HEK293 (cell line): ENCODE measurements at regions not wholly inside any gene's neighbourhood (a gene's known extent, or its start where the extent isn't known, plus 50 kb on each side); places are given as distances from the start of the nearest gene placed in this dataset.

Experiments used
- CTCF ChIA-PET: fragments of 350-600 bp; formaldehyde crosslinking; extraction: SDS; loops from one replicate; lab custom pipeline; 2021; ENCODE audit warnings: antibody characterized with exemption; lab: Yijun Ruan, JAX
- POLR2A ChIA-PET: fragments of 300-600 bp; formaldehyde crosslinking; extraction: SDS; loops from one replicate; lab custom pipeline; 2020; ENCODE audit warnings: antibody characterized with exemption, inconsistent platforms; lab: Yijun Ruan, JAX
- H3K27ac ChIP-seq: fragments of 200-500 bp; sonication (Bioruptor generic); 2 replicates; pipeline ENCODE4 v1.5.1; 2014; ENCODE audit warnings: low read depth, low read length, control low read depth, inconsistent platforms; ENCODE audit errors: extremely low read depth
- H3K36me3 ChIP-seq, 2 experiments: fragments of 200-500 bp in 1 of 2; sonication (Bioruptor generic) in 1 of 2; 1 replicate in 1 of 2; 2 replicates in 1 of 2; pipeline ENCODE4 v1.5.1; 2014 to 2017; ENCODE audit warnings: inconsistent platforms in 2 of 2, low read length in 2 of 2; ENCODE audit not compliant: control insufficient read depth in 2 of 2, insufficient read depth in 1 of 2
- H3K4me1 ChIP-seq: fragments of 200-500 bp; sonication (Bioruptor generic); 2 replicates; pipeline ENCODE4 v1.5.1; 2014; ENCODE audit warnings: mild to moderate bottlenecking, low read length, inconsistent platforms; ENCODE audit not compliant: control insufficient read depth, insufficient read depth
- H3K4me3 ChIP-seq: 2 replicates; pipeline ENCODE4 v1.5.1; 2011; ENCODE audit warnings: low read depth, mild to moderate bottlenecking, control low read depth, low read length, moderate library complexity
- H3K9me3 ChIP-seq: fragments of 200-500 bp; sonication (Bioruptor generic); 2 replicates; pipeline ENCODE4 v1.5.1; 2014; ENCODE audit warnings: low read depth, low read length, inconsistent platforms; ENCODE audit not compliant: control insufficient read depth, insufficient read depth
- GFI1B ChIP-seq: fragments of 450-650 bp; formaldehyde crosslinking; IDR thresholded peaks from 2 replicates; pipeline ENCODE4 v1.5.1; 2016; ENCODE audit warnings: missing biosample characterization, missing genetic modification characterization
- GLIS2 ChIP-seq: fragments of 450-650 bp; formaldehyde crosslinking; IDR thresholded peaks from 2 replicates; pipeline ENCODE4 v1.5.1; 2016; ENCODE audit warnings: missing biosample characterization, missing genetic modification characterization
- KLF7 ChIP-seq: fragments of 450-650 bp; formaldehyde crosslinking; IDR thresholded peaks from 2 replicates; pipeline ENCODE4 v1.5.1; 2016; ENCODE audit warnings: missing biosample characterization, missing genetic modification characterization, borderline replicate concordance
- KLF9 ChIP-seq: fragments of 450-650 bp; formaldehyde crosslinking; IDR thresholded peaks from 2 replicates; pipeline ENCODE4 v1.5.1; 2016; ENCODE audit warnings: missing biosample characterization, missing genetic modification characterization, low read depth
- RBAK ChIP-seq: fragments of 450-650 bp; formaldehyde crosslinking; IDR thresholded peaks from 2 replicates; pipeline ENCODE4 v1.5.1; 2016; ENCODE audit warnings: missing biosample characterization, missing genetic modification characterization
- TCF7L2 ChIP-seq: IDR thresholded peaks from 2 replicates; pipeline ENCODE4 v1.6.1; 2011; ENCODE audit warnings: low read depth, mild to moderate bottlenecking, inconsistent platforms, low read length, moderate library complexity, borderline replicate concordance
- YY1 ChIP-seq: fragments of 450-650 bp; formaldehyde crosslinking; IDR thresholded peaks from 2 replicates; pipeline ENCODE4 v1.5.1; 2018; ENCODE audit warnings: missing biosample characterization, missing genetic modification characterization
- ZEB2 ChIP-seq: fragments of 450-650 bp; formaldehyde crosslinking; IDR thresholded peaks from 2 replicates; pipeline ENCODE4 v1.5.1; 2016; ENCODE audit warnings: missing biosample characterization, missing genetic modification characterization
- ZNF16 ChIP-seq: fragments of 450-650 bp; formaldehyde crosslinking; IDR thresholded peaks from 2 replicates; pipeline ENCODE4 v1.5.1; 2016; ENCODE audit warnings: low read depth, missing biosample characterization, missing genetic modification characterization
- ZNF184 ChIP-seq: fragments of 450-650 bp; IDR thresholded peaks from 2 replicates; pipeline ENCODE4 v1.5.1; 2018; ENCODE audit warnings: missing biosample characterization, mild to moderate bottlenecking, missing genetic modification characterization
- ZNF214 ChIP-seq: fragments of 450-650 bp; formaldehyde crosslinking; IDR thresholded peaks from 2 replicates; pipeline ENCODE4 v1.5.1; 2017; ENCODE audit warnings: missing biosample characterization, mild to moderate bottlenecking, missing genetic modification characterization, borderline replicate concordance
- ZNF266 ChIP-seq: fragments of 450-650 bp; formaldehyde crosslinking; IDR thresholded peaks from 2 replicates; pipeline ENCODE4 v1.5.1; 2016; ENCODE audit warnings: missing biosample characterization, missing genetic modification characterization, low read depth
- ZNF433 ChIP-seq: fragments of 450-650 bp; formaldehyde crosslinking; IDR thresholded peaks from 2 replicates; pipeline ENCODE4 v1.5.1; 2016; ENCODE audit warnings: missing biosample characterization, missing genetic modification characterization, low read depth
- ZNF521 ChIP-seq: fragments of 450-650 bp; formaldehyde crosslinking; IDR thresholded peaks from 2 replicates; pipeline ENCODE4 v1.5.1; 2017; ENCODE audit warnings: missing biosample characterization, mild to moderate bottlenecking, missing genetic modification characterization
- ZNF610 ChIP-seq: fragments of 450-650 bp; formaldehyde crosslinking; IDR thresholded peaks from 2 replicates; pipeline ENCODE4 v1.5.1; 2016; ENCODE audit warnings: missing biosample characterization, missing genetic modification characterization, borderline replicate concordance
- ZNF621 ChIP-seq: fragments of 450-650 bp; formaldehyde crosslinking; IDR thresholded peaks from 2 replicates; pipeline ENCODE4 v1.5.1; 2017; ENCODE audit warnings: missing biosample characterization, missing genetic modification characterization
- ZNF624 ChIP-seq: fragments of 450-650 bp; formaldehyde crosslinking; IDR thresholded peaks from 2 replicates; pipeline ENCODE4 v1.5.1; 2017; ENCODE audit warnings: missing biosample characterization, missing genetic modification characterization
- ZNF658 ChIP-seq: fragments of 450-650 bp; formaldehyde crosslinking; IDR thresholded peaks from 2 replicates; pipeline ENCODE4; 2016; ENCODE audit warnings: missing biosample characterization, missing genetic modification characterization
- ZNF792 ChIP-seq: fragments of 450-650 bp; formaldehyde crosslinking; IDR thresholded peaks from 2 replicates; pipeline ENCODE4 v1.5.1; 2016; ENCODE audit warnings: missing biosample characterization, missing genetic modification characterization
- ZNF830 ChIP-seq: fragments of 450-650 bp; IDR thresholded peaks from 2 replicates; pipeline ENCODE4 v1.5.0; 2018; ENCODE audit warnings: missing biosample characterization, missing genetic modification characterization, low read depth, mild to moderate bottlenecking, moderate library complexity
- ZSCAN23 ChIP-seq: fragments of 450-650 bp; formaldehyde crosslinking; IDR thresholded peaks from 2 replicates; pipeline ENCODE4 v1.5.1; 2016; ENCODE audit warnings: missing biosample characterization, missing genetic modification characterization
- TF ChIP-seq, protein P1 (sequence below): fragments of 450-650 bp; formaldehyde crosslinking; IDR thresholded peaks from 2 replicates; pipeline ENCODE4 v1.5.1; 2017; ENCODE audit warnings: missing biosample characterization, missing genetic modification characterization
- TF ChIP-seq, protein P2 (sequence below): fragments of 450-650 bp; formaldehyde crosslinking; IDR thresholded peaks from 2 replicates; pipeline ENCODE4 v1.5.1; 2017; ENCODE audit warnings: missing biosample characterization, missing genetic modification characterization
- TF ChIP-seq, protein P3 (sequence below): fragments of 450-650 bp; formaldehyde crosslinking; IDR thresholded peaks from 2 replicates; pipeline ENCODE4 v1.5.1; 2017; ENCODE audit warnings: missing biosample characterization, missing genetic modification characterization
- TF ChIP-seq, protein P4 (sequence below): sonication (generic); formaldehyde crosslinking; IDR thresholded peaks from 2 replicates; pipeline ENCODE4 v1.8.1; 2022; ENCODE audit warnings: mild to moderate bottlenecking, moderate library complexity, missing genetic modification reagents
- TF ChIP-seq, protein P5 (sequence below): fragments of 450-650 bp; formaldehyde crosslinking; IDR thresholded peaks from 2 replicates; pipeline ENCODE4 v1.5.1; 2016; ENCODE audit warnings: missing biosample characterization, missing genetic modification characterization

DNA sequence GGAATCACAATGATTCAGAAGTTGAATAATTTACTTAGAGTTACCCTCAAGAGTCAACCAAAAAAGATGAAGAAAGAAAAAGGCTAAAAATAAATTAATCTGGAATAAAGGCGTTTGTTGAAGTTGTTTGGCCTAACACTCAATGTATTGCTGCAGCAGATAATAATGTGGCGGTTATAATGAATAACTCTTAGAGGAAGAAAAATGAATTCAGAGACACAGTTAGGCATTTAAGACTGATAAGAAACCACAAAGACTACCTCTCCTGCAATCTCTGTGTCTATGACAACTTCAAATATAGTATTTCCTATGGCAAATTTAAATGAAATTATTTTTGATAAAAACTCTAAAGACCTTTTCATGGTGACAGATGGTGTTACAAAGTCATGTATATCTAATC, 1369.1 kb upstream of the AGA start:
- H3K9me3 ChIP-seq: no peaks in the 10 kb centered on the region
- no peak overlapping the region for H3K27ac ChIP-seq
- H3K4me3 ChIP-seq: no peak overlapping the region
- TF ChIP-seq ZNF214 (tag by site-specific recombination) (no peak), ZNF658 (tag by site-specific recombination) (no peak), ZNF521 (tag by site-specific recombination) (no peak)
- TF ChIP-seq, all 188 proteins: peak for 0
- CTCF ChIA-PET: no interaction called here
- Histone ChIP-seq H3K36me3 (no peaks in the 10 kb centered on the region), H3K4me1 (no peaks in the 10 kb centered on the region)
- POLR2A ChIA-PET: no interaction called here

DNA sequence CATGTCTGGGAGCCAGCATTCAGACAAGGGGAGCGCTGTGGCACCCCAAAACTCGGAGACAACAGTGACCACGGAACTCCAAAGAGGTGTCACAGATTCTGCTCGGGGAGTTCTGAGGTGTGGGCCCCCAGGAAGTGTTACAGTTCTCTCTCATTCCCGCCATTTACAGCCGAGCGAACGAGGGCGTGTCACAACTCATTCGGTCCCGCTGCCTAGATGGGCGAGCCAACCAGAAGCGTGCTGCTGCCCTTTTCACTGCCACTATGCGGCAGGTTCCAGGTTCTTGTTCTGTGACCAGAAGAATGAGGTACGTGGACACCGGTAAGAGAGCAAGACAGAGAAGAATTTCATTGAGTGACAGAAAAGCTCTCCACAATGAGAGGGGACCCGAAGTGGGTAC, 1370.6 kb upstream of the AGA start:
- no peak overlapping the region for H3K27ac ChIP-seq
- H3K4me1 ChIP-seq: no peaks in the 10 kb centered on the region
- no peak overlapping the region for H3K4me3 ChIP-seq
- no peak for TF ChIP-seq ZNF610 (tag by site-specific recombination)
- TF ChIP-seq ZSCAN23: no peak
- no peak for TF ChIP-seq GLIS2 (tag by site-specific recombination)
- TF ChIP-seq, protein P1, sequence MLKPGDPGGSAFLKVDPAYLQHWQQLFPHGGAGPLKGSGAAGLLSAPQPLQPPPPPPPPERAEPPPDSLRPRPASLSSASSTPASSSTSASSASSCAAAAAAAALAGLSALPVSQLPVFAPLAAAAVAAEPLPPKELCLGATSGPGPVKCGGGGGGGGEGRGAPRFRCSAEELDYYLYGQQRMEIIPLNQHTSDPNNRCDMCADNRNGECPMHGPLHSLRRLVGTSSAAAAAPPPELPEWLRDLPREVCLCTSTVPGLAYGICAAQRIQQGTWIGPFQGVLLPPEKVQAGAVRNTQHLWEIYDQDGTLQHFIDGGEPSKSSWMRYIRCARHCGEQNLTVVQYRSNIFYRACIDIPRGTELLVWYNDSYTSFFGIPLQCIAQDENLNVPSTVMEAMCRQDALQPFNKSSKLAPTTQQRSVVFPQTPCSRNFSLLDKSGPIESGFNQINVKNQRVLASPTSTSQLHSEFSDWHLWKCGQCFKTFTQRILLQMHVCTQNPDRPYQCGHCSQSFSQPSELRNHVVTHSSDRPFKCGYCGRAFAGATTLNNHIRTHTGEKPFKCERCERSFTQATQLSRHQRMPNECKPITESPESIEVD (tag by site-specific recombination): no peak
- TF ChIP-seq ZNF830 (tag by site-specific recombination): no peak
- TF ChIP-seq, protein P2, sequence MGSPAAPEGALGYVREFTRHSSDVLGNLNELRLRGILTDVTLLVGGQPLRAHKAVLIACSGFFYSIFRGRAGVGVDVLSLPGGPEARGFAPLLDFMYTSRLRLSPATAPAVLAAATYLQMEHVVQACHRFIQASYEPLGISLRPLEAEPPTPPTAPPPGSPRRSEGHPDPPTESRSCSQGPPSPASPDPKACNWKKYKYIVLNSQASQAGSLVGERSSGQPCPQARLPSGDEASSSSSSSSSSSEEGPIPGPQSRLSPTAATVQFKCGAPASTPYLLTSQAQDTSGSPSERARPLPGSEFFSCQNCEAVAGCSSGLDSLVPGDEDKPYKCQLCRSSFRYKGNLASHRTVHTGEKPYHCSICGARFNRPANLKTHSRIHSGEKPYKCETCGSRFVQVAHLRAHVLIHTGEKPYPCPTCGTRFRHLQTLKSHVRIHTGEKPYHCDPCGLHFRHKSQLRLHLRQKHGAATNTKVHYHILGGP (tag by site-specific recombination): no peak
- no peak for TF ChIP-seq ZNF184
- TF ChIP-seq TCF7L2: no peak
- no peak for TF ChIP-seq ZNF624 (tag by site-specific recombination)
- TF ChIP-seq ZNF621 (tag by site-specific recombination): no peak
- TF ChIP-seq KLF7: no peak
- TF ChIP-seq, protein P3, sequence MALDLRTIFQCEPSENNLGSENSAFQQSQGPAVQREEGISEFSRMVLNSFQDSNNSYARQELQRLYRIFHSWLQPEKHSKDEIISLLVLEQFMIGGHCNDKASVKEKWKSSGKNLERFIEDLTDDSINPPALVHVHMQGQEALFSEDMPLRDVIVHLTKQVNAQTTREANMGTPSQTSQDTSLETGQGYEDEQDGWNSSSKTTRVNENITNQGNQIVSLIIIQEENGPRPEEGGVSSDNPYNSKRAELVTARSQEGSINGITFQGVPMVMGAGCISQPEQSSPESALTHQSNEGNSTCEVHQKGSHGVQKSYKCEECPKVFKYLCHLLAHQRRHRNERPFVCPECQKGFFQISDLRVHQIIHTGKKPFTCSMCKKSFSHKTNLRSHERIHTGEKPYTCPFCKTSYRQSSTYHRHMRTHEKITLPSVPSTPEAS (tag by site-specific recombination): no peak
- TF ChIP-seq ZNF792 (tag by site-specific recombination): no peak
- TF ChIP-seq RBAK (tag by site-specific recombination): no peak
- TF ChIP-seq KLF9 (tag by site-specific recombination): no peak
- no peak for TF ChIP-seq YY1 (tag by site-specific recombination)
- H3K9me3 ChIP-seq: no peaks in the 10 kb centered on the region
- no peaks in the 10 kb centered on the region for H3K36me3 ChIP-seq
- CTCF ChIA-PET: no interaction called here
- POLR2A ChIA-PET: no interaction called here

DNA sequence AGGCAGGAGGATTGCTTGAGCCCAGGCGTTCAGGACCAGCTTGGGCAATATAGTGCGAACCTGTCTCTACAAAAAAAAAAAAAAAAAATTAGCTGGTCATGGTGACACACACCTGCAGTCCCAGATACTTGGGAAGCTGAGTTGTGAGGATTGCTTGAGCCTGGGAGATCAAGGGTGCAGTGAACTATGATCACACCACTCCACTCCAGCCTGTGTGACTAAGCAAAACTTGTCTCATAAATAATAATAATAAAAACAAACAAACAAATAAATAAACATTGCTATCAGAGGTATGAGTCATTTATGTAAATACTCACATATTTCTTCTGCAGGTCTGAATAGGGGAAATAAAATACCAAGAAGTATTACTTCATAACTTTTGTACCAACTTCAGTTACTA, 1372.7 kb upstream of the AGA start:
- Histone ChIP-seq H3K9me3 (no peaks in the 10 kb centered on the region), H3K27ac (no peak overlapping the region), H3K36me3 (no peaks in the 10 kb centered on the region), H3K4me3 (no peak overlapping the region), H3K4me1 (no peaks in the 10 kb centered on the region)
- POLR2A ChIA-PET: no interaction called here
- CTCF ChIA-PET: no interaction called here
- TF ChIP-seq GFI1B: no peak
- TF ChIP-seq ZEB2: no peak
- TF ChIP-seq, protein P4, sequence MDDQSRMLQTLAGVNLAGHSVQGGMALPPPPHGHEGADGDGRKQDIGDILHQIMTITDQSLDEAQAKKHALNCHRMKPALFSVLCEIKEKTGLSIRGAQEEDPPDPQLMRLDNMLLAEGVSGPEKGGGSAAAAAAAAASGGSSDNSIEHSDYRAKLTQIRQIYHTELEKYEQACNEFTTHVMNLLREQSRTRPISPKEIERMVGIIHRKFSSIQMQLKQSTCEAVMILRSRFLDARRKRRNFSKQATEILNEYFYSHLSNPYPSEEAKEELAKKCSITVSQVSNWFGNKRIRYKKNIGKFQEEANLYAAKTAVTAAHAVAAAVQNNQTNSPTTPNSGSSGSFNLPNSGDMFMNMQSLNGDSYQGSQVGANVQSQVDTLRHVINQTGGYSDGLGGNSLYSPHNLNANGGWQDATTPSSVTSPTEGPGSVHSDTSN (CRISPR knock-in tag): no peak
- TF ChIP-seq ZNF433 (tag by site-specific recombination): no peak
- TF ChIP-seq, protein P5, sequence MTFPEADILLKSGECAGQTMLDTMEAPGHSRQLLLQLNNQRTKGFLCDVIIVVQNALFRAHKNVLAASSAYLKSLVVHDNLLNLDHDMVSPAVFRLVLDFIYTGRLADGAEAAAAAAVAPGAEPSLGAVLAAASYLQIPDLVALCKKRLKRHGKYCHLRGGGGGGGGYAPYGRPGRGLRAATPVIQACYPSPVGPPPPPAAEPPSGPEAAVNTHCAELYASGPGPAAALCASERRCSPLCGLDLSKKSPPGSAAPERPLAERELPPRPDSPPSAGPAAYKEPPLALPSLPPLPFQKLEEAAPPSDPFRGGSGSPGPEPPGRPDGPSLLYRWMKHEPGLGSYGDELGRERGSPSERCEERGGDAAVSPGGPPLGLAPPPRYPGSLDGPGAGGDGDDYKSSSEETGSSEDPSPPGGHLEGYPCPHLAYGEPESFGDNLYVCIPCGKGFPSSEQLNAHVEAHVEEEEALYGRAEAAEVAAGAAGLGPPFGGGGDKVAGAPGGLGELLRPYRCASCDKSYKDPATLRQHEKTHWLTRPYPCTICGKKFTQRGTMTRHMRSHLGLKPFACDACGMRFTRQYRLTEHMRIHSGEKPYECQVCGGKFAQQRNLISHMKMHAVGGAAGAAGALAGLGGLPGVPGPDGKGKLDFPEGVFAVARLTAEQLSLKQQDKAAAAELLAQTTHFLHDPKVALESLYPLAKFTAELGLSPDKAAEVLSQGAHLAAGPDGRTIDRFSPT (tag by site-specific recombination): no peak
- TF ChIP-seq ZNF16 (tag by site-specific recombination): no peak
- no peak for TF ChIP-seq ZNF266 (tag by site-specific recombination)
